ENCODE measurements at regions not wholly inside any gene's neighbourhood (a gene's known extent, or its start where the extent isn't known, plus 50 kb on each side); places are given as distances from the start of the nearest gene placed in this dataset.

GRCh38 chr13:66068683-66069082 is 1161.5 kb downstream of the PCDH9 start:
- no peak for TF ChIP-seq CTCF (IDR thresholded peaks at IDR 0.05; ENCODE audit: insufficient read depth, low read depth, low read length, missing control alignments)
- H3K4me3 ChIP-seq (ENCODE audit: low read length) = no peak overlapping the region
- DNase-seq (ENCODE audit: low read depth) = no peak

- peak; percentile 2 for DNase-seq (ENCODE audit: low read depth)
- no peak for TF ChIP-seq CTCF (IDR thresholded peaks at IDR 0.05; ENCODE audit: insufficient read depth, low read depth, low read length, missing control alignments)
- no peak overlapping the region for H3K4me3 ChIP-seq (ENCODE audit: low read length)
Measured at GRCh38 chr13:66048888-66049287, 1181.2 kb downstream of the PCDH9 start.

GRCh38 chr13:66040506-66040905 is 1189.6 kb downstream of the PCDH9 start:
- H3K4me3 ChIP-seq (ENCODE audit: low read length) = no peak overlapping the region
- no peak for DNase-seq (ENCODE audit: low read depth)
- no peak for TF ChIP-seq CTCF (IDR thresholded peaks at IDR 0.05; ENCODE audit: insufficient read depth, low read depth, low read length, missing control alignments)

- H3K4me3 ChIP-seq (ENCODE audit: low read length) = no peak overlapping the region
- DNase-seq (ENCODE audit: low read depth) = no peak
- TF ChIP-seq CTCF (IDR thresholded peaks at IDR 0.05; ENCODE audit: insufficient read depth, low read depth, low read length, missing control alignments) = no peak
Measured at GRCh38 chr13:66037096-66037495, 1193.0 kb downstream of the PCDH9 start.

GRCh38 chr13:66036636-66037035 is 1193.5 kb downstream of the PCDH9 start:
- no peak overlapping the region for H3K4me3 ChIP-seq (ENCODE audit: low read length)
- no peak for TF ChIP-seq CTCF (IDR thresholded peaks at IDR 0.05; ENCODE audit: insufficient read depth, low read depth, low read length, missing control alignments)
- no peak for DNase-seq (ENCODE audit: low read depth)

GRCh38 chr13:66036024-66036614 is 1194.0 kb downstream of the PCDH9 start:
- no peak overlapping the region for H3K4me3 ChIP-seq (ENCODE audit: low read length)
- no peak for TF ChIP-seq CTCF (IDR thresholded peaks at IDR 0.05; ENCODE audit: insufficient read depth, low read depth, low read length, missing control alignments)
- peak; percentile 57 for DNase-seq (ENCODE audit: low read depth)

GRCh38 chr13:66033924-66034323 is 1196.2 kb downstream of the PCDH9 start:
- no peak overlapping the region for H3K4me3 ChIP-seq (ENCODE audit: low read length)
- no peak for DNase-seq (ENCODE audit: low read depth)
- no peak for TF ChIP-seq CTCF (IDR thresholded peaks at IDR 0.05; ENCODE audit: insufficient read depth, low read depth, low read length, missing control alignments)

Data from epithelial cell of esophagus (primary cell).